IMR-90 (cell line): ENCODE measurements at regions not wholly inside any gene's neighbourhood (a gene's known extent, or its start where the extent isn't known, plus 50 kb on each side); places are given as distances from the start of the nearest gene placed in this dataset.

Source experiments
- ATAC-seq: fragments of 200-7000 bp; cut with Tn5 transposase; 2 replicates; pipeline ENCODE4 v1.9.1; 2020; ENCODE audit warnings: low read depth, mild to moderate bottlenecking, moderate library complexity
- BruUV-seq: library from RNA; stranded (reverse); fragments of 400-500 nt; replicated peaks from 2 replicates; lab custom pipeline; 2021; lab: Mats Ljungman, UMichigan
- CTCF ChIA-PET: fragments of 300-600 bp; formaldehyde crosslinking; extraction: SDS; loops from one replicate; lab custom pipeline; 2021; ENCODE audit warnings: antibody characterized with exemption; lab: Yijun Ruan, JAX
- POLR2A ChIA-PET: fragments of 300-600 bp; sonication (Branson Sonifier 250); formaldehyde crosslinking; loops from one replicate; lab custom pipeline; 2022; ENCODE audit warnings: antibody characterized with exemption; ENCODE audit not compliant: unreplicated experiment; lab: Charles Lee
- DNase-seq: peaks from one replicate; pipeline ENCODE4 v3.0.0; 2013
- H2AFZ ChIP-seq: replicated peaks from 2 replicates; pipeline ENCODE3; 2013; ENCODE audit warnings: low read length, mild to moderate bottlenecking; ENCODE audit not compliant: poor library complexity
- H2AK5ac ChIP-seq: 2 replicates; pipeline ENCODE4 v1.6.1; 2013; ENCODE audit warnings: low read depth, low read length, inconsistent platforms
- H2AK9ac ChIP-seq: replicated peaks from 2 replicates; pipeline ENCODE3; 2013; ENCODE audit warnings: mild to moderate bottlenecking, low read depth, low read length, moderate library complexity; ENCODE audit not compliant: poor library complexity
- H2BK120ac ChIP-seq: 2 replicates; pipeline ENCODE4 v1.6.1; 2013; ENCODE audit warnings: low read depth, low read length, inconsistent platforms
- H2BK15ac ChIP-seq: 3 replicates; pipeline ENCODE4 v1.6.1; 2013; ENCODE audit warnings: low read depth, low read length, inconsistent platforms
- H2BK20ac ChIP-seq: 2 replicates; pipeline ENCODE4 v1.6.1; 2013; ENCODE audit warnings: low read depth, mild to moderate bottlenecking, inconsistent platforms, low read length, moderate library complexity
- H2BK5ac ChIP-seq: 2 replicates; pipeline ENCODE4 v1.6.1; 2013; ENCODE audit warnings: mild to moderate bottlenecking, low read depth, low read length, inconsistent platforms; ENCODE audit not compliant: poor library complexity, severe bottlenecking
- H3K14ac ChIP-seq: replicated peaks from 2 replicates; pipeline ENCODE4 v1.6.1; 2013; ENCODE audit warnings: low read depth, low read length, inconsistent platforms
- H3K18ac ChIP-seq: 2 replicates; pipeline ENCODE4 v1.6.1; 2013; ENCODE audit warnings: low read depth, low read length, control low read depth
- H3K23ac ChIP-seq: 2 replicates; pipeline ENCODE4 v1.6.1; 2013; ENCODE audit warnings: low read depth, low read length, inconsistent platforms
- H3K27ac ChIP-seq: 2 replicates; pipeline ENCODE4 v1.5.1; 2013; ENCODE audit warnings: mild to moderate bottlenecking, control low read depth, low read length; ENCODE audit not compliant: insufficient read depth
- H3K27me3 ChIP-seq: 2 replicates; pipeline ENCODE4 v1.6.1; 2013; ENCODE audit warnings: low read length; ENCODE audit not compliant: control insufficient read depth, insufficient read depth
- H3K36me3 ChIP-seq: 2 replicates; pipeline ENCODE4 v1.6.1; 2013; ENCODE audit warnings: low read length, mixed read lengths; ENCODE audit not compliant: control insufficient read depth, insufficient read depth
- H3K4ac ChIP-seq: 2 replicates; pipeline ENCODE4 v1.6.1; 2013; ENCODE audit warnings: low read depth, low read length, inconsistent platforms
- H3K4me1 ChIP-seq: 2 replicates; pipeline ENCODE4 v1.6.1; 2013; ENCODE audit warnings: low read length, mixed read lengths; ENCODE audit not compliant: control insufficient read depth, insufficient read depth
- H3K4me2 ChIP-seq: 2 replicates; pipeline ENCODE4 v1.6.1; 2013; ENCODE audit warnings: low read depth, mild to moderate bottlenecking, control low read depth, low read length, moderate library complexity
- H3K4me3 ChIP-seq: 2 replicates; pipeline ENCODE4 v1.5.1; 2013; ENCODE audit warnings: low read depth, mild to moderate bottlenecking, control low read depth, low read length, moderate library complexity; ENCODE audit not compliant: insufficient read depth
- H3K56ac ChIP-seq: 2 replicates; pipeline ENCODE4 v1.6.1; 2013; ENCODE audit warnings: low read length, inconsistent platforms; ENCODE audit not compliant: insufficient read depth; ENCODE audit errors: extremely low read depth
- H3K79me1 ChIP-seq, 2 experiments: 2 replicates each; pipeline ENCODE4 v1.6.1; 2013; ENCODE audit warnings: low read length in 2 of 2, inconsistent platforms in 1 of 2, low read depth in 1 of 2
- H3K9ac ChIP-seq: 2 replicates; pipeline ENCODE4 v1.6.1; 2013; ENCODE audit warnings: low read depth, low read length, control low read depth
- H3K9me1 ChIP-seq: 2 replicates; pipeline ENCODE4 v1.6.1; 2013; ENCODE audit warnings: low read length, inconsistent platforms; ENCODE audit not compliant: insufficient read depth
- H3K9me3 ChIP-seq: 2 replicates; pipeline ENCODE4 v1.6.1; 2013; ENCODE audit warnings: low read length; ENCODE audit not compliant: control insufficient read depth, insufficient read depth
- H4K20me1 ChIP-seq: 2 replicates; pipeline ENCODE4 v1.6.1; 2013; ENCODE audit warnings: low read length, inconsistent platforms; ENCODE audit not compliant: insufficient read depth
- H4K5ac ChIP-seq: 2 replicates; pipeline ENCODE4 v1.6.1; 2013; ENCODE audit warnings: mild to moderate bottlenecking, low read depth, low read length, control low read depth
- H4K8ac ChIP-seq, 2 experiments: 2 replicates each; pipeline ENCODE4 v1.6.1; 2013; ENCODE audit warnings: low read depth in 2 of 2, low read length in 2 of 2, control low read depth in 1 of 2, inconsistent platforms in 1 of 2
- H4K91ac ChIP-seq: 2 replicates; pipeline ENCODE4 v1.6.1; 2013; ENCODE audit warnings: low read depth, low read length, inconsistent platforms; ENCODE audit not compliant: insufficient read depth
- BHLHE40 ChIP-seq: fragments of 150-350 bp; IDR thresholded peaks from 2 replicates; pipeline ENCODE4 v1.6.1; 2016; ENCODE audit warnings: mild to moderate bottlenecking, low read depth, low read length
- CEBPB ChIP-seq: IDR thresholded peaks from 2 replicates; pipeline ENCODE4 v1.6.1; 2012; ENCODE audit warnings: low read depth, low read length, improper control_type of control experiment
- CHD1 ChIP-seq: IDR thresholded peaks from 2 replicates; pipeline ENCODE4 v1.6.1; 2012; ENCODE audit warnings: low read depth, low read length, improper control_type of control experiment
- MAZ ChIP-seq: IDR thresholded peaks from 2 replicates; pipeline ENCODE4 v1.6.1; 2012; ENCODE audit warnings: low read depth, mild to moderate bottlenecking, low read length, improper control_type of control experiment, moderate library complexity, borderline replicate concordance
- MXI1 ChIP-seq: IDR thresholded peaks from 2 replicates; pipeline ENCODE4 v1.6.1; 2012; ENCODE audit warnings: low read depth, mild to moderate bottlenecking, low read length, moderate library complexity, borderline replicate concordance
- NFE2L2 ChIP-seq: fragments of 150-350 bp; IDR thresholded peaks from 2 replicates; pipeline ENCODE4 v1.6.1; 2016; ENCODE audit warnings: low read depth, mild to moderate bottlenecking, low read length
- POLR2A ChIP-seq: IDR thresholded peaks from 2 replicates; pipeline ENCODE4 v1.6.1; 2012; ENCODE audit warnings: mild to moderate bottlenecking, low read depth, low read length
- RAD21 ChIP-seq: IDR thresholded peaks from 2 replicates; pipeline ENCODE4 v1.6.1; 2012; ENCODE audit warnings: low read length, improper control_type of control experiment
- RCOR1 ChIP-seq: IDR thresholded peaks from 2 replicates; pipeline ENCODE4 v1.6.1; 2012; ENCODE audit warnings: mild to moderate bottlenecking, low read length, improper control_type of control experiment; ENCODE audit not compliant: insufficient replicate concordance
- SMC3 ChIP-seq: fragments of 150-350 bp; IDR thresholded peaks from 2 replicates; pipeline ENCODE4 v1.6.1; 2016; ENCODE audit warnings: low read depth, mild to moderate bottlenecking, antibody characterized with exemption, low read length, moderate library complexity
- WGBS, 2 experiments: methylation state at CpG; one replicate each; pipeline versions ENCODE4 v1.1.5 to v1.1.7; 2013; ENCODE audit warnings: missing lambda C conversion rate in 2 of 2; ENCODE audit not compliant: insufficient read length in 1 of 2; ENCODE audit errors: extremely low coverage in 2 of 2; 5-methylcytosine and 5-hydroxymethylcytosine counted together
- dilution Hi-C: fragments of 300-500 bp; cut with HindIII; formaldehyde crosslinking; loops from one replicate; pipeline ENCODE4 v1.14.3; 2018; ENCODE audit warnings: low sequenced_read_pairs; ENCODE audit not compliant: unreplicated experiment
- in situ Hi-C: fragments of 300-500 bp; cut with MboI; formaldehyde crosslinking; loops from 3 replicates; pipeline ENCODE4 v1.14.3; 2019; ENCODE audit warnings: low sequenced_read_pairs, inconsistent platforms, mixed read lengths
- intact Hi-C: fragments of 100-400 bp; cut with micrococcal nuclease; formaldehyde crosslinking; loops from 2 replicates; pipeline ENCODE4 v1.10.0; 2022
- TF ChIP-seq, protein P1 (sequence below): fragments of 150-350 bp; IDR thresholded peaks from 2 replicates; pipeline ENCODE4 v1.6.1; 2016; ENCODE audit warnings: low read depth, mild to moderate bottlenecking, low read length, moderate library complexity, borderline replicate concordance
- TF ChIP-seq, protein P2 (sequence below): fragments of 150-350 bp; IDR thresholded peaks from 2 replicates; pipeline ENCODE4 v1.6.1; 2017; ENCODE audit warnings: mild to moderate bottlenecking, antibody characterized with exemption, low read length, low read depth
- TF ChIP-seq, protein P3 (sequence below): conservative IDR thresholded peaks from 2 replicates; pipeline ENCODE4 v1.5.1; 2012; ENCODE audit warnings: mild to moderate bottlenecking, low read depth, low read length, improper control_type of control experiment

GRCh38 chr1:88612773-88613172, 71.3 kb upstream of the PKN2 start:
- Histone ChIP-seq H2BK15ac (no peak overlapping the region), H2AFZ (no peak overlapping the region), H2AK5ac (no peak overlapping the region), H3K4me3 (no peak overlapping the region), H2BK120ac (no peak overlapping the region), H4K91ac (no peak overlapping the region), H3K56ac (no peak overlapping the region), H3K14ac (no peak overlapping the region), H2AK9ac (no peak overlapping the region), H3K27ac (no peak overlapping the region), H4K20me1 (no peaks in the 10 kb centered on the region), H3K27me3 (no peaks in the 10 kb centered on the region), H3K4ac (no peak overlapping the region), H3K4me1 (no peaks in the 10 kb centered on the region), H3K36me3 (no peaks in the 10 kb centered on the region), H4K5ac (no peak overlapping the region), H3K9me1 (no peaks in the 10 kb centered on the region), H3K79me1 (no peaks in the 10 kb centered on the region), H4K8ac (no peak overlapping the region), H3K18ac (no peak overlapping the region), H3K9me3 (no peaks in the 10 kb centered on the region), H2BK20ac (no peak overlapping the region), H3K9ac (no peak overlapping the region), H2BK5ac (no peak overlapping the region), H3K23ac (no peak overlapping the region), H3K4me2 (no peak overlapping the region)
- WGBS, 2 experiments: 100% methylated on average over 1 of the region's 6 CpGs; no CpG with 5 or more reads in 1 of the 2 experiments
- TF ChIP-seq POLR2A (no peak), MXI1 (no peak), NFE2L2 (no peak), CEBPB (no peak), BHLHE40 (no peak), SMC3 (no peak), MAZ (no peak), RCOR1 (no peak), RAD21 (no peak), CHD1 (no peak)
- TF ChIP-seq, protein P1, sequence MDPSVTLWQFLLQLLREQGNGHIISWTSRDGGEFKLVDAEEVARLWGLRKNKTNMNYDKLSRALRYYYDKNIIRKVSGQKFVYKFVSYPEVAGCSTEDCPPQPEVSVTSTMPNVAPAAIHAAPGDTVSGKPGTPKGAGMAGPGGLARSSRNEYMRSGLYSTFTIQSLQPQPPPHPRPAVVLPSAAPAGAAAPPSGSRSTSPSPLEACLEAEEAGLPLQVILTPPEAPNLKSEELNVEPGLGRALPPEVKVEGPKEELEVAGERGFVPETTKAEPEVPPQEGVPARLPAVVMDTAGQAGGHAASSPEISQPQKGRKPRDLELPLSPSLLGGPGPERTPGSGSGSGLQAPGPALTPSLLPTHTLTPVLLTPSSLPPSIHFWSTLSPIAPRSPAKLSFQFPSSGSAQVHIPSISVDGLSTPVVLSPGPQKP: no peak
- TF ChIP-seq, protein P2, sequence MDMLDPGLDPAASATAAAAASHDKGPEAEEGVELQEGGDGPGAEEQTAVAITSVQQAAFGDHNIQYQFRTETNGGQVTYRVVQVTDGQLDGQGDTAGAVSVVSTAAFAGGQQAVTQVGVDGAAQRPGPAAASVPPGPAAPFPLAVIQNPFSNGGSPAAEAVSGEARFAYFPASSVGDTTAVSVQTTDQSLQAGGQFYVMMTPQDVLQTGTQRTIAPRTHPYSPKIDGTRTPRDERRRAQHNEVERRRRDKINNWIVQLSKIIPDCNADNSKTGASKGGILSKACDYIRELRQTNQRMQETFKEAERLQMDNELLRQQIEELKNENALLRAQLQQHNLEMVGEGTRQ: no peak
- TF ChIP-seq, protein P3, sequence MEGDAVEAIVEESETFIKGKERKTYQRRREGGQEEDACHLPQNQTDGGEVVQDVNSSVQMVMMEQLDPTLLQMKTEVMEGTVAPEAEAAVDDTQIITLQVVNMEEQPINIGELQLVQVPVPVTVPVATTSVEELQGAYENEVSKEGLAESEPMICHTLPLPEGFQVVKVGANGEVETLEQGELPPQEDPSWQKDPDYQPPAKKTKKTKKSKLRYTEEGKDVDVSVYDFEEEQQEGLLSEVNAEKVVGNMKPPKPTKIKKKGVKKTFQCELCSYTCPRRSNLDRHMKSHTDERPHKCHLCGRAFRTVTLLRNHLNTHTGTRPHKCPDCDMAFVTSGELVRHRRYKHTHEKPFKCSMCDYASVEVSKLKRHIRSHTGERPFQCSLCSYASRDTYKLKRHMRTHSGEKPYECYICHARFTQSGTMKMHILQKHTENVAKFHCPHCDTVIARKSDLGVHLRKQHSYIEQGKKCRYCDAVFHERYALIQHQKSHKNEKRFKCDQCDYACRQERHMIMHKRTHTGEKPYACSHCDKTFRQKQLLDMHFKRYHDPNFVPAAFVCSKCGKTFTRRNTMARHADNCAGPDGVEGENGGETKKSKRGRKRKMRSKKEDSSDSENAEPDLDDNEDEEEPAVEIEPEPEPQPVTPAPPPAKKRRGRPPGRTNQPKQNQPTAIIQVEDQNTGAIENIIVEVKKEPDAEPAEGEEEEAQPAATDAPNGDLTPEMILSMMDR: no peak
- BruUV-seq: no TSS peak
- ChIA-PET CTCF (no interaction called here), POLR2A (no interaction called here)
- ATAC-seq (no peak), DNase-seq (no peak)
- dilution Hi-C loops (no loop called here), in situ Hi-C loops (no loop called here), intact Hi-C loops (no loop called here)
